Activated CD4-positive, CD25-positive, alpha-beta regulatory T cell treated with anti-CD3 and anti-CD28 coated beads, Interleukin-2, amount 50 U/mL, for 24 hours (primary cell): ENCODE measurements at regions not wholly inside any gene's neighbourhood (a gene's known extent, or its start where the extent isn't known, plus 50 kb on each side); places are given as distances from the start of the nearest gene placed in this dataset.

Source experiments
- ATAC-seq, 2 donors: fragments of 150-1000 bp; cut with Tn5 transposase; one replicate each; pipeline ENCODE4 v1.10.0; 2021; ENCODE audit warnings: mild to moderate bottlenecking in 1 of 2, moderate library complexity in 1 of 2

- ATAC-seq: no peak
Measured at GRCh38 chr10:128318366-128318765, 192.1 kb upstream of the MKI67 start.

- ATAC-seq: no peak
Measured at GRCh38 chr10:128318913-128319312, 192.7 kb upstream of the MKI67 start.

DNA sequence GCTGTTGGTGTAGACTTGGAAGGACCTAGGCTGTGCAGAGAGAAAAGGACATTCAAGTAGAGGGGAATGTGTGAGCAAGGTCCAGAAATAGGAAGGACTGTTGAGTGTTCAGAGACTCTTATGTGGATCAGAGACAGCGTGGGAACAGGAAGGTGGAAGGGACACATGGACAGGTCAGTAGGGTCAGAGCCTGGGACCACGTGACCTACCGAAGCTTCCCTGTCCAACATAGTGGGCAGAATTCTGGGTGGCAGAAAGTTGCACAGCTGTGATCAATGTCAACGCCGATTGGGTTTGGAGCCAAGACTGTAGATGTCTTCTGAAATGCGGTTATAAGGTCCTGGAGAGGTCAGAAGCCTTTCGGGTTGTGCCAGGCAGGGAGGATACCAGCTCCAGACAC lies 195.9 kb upstream of the MKI67 start:
- no peak for ATAC-seq

GRCh38 chr10:128322950-128323349 lies 196.7 kb upstream of the MKI67 start:
- no peak for ATAC-seq

GRCh38 chr10:128324058-128324827 lies 198.0 kb upstream of the MKI67 start:
- ATAC-seq: no peak

- no peak for ATAC-seq
Measured at GRCh38 chr10:128325788-128326187, 199.6 kb upstream of the MKI67 start.

GRCh38 chr10:128326251-128326650 lies 200.0 kb upstream of the MKI67 start:
- ATAC-seq: no peak

- ATAC-seq: no peak
Measured at GRCh38 chr10:128326851-128327250, 200.6 kb upstream of the MKI67 start.

GRCh38 chr10:128336401-128336800 lies 210.2 kb upstream of the MKI67 start:
- no peak for ATAC-seq

GRCh38 chr10:128337860-128338378 lies 211.7 kb upstream of the MKI67 start:
- no peak for ATAC-seq

- no peak for ATAC-seq
Measured at GRCh38 chr10:128338951-128339350, 212.7 kb upstream of the MKI67 start.

DNA sequence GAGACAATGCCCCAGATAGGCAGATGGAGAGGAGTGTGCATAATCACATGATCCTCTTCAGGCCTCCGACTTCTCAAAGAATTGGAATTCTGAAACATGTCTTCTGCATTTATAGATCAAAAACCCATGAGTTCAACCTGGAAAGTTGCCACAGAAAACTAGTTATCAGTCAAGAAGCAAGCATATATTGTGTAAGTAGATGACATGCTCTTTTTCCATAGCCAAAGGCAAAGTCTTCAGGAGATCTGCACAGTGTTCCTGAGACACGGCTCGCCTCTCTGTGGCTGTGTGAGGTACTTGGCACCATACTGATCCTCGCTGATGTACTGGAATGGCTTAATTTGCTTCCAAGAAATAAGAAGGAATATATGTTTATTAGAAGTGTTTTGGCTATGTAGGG lies 213.5 kb upstream of the MKI67 start:
- no peak for ATAC-seq

GRCh38 chr10:128345353-128345752 lies 219.1 kb upstream of the MKI67 start:
- no peak for ATAC-seq

DNA sequence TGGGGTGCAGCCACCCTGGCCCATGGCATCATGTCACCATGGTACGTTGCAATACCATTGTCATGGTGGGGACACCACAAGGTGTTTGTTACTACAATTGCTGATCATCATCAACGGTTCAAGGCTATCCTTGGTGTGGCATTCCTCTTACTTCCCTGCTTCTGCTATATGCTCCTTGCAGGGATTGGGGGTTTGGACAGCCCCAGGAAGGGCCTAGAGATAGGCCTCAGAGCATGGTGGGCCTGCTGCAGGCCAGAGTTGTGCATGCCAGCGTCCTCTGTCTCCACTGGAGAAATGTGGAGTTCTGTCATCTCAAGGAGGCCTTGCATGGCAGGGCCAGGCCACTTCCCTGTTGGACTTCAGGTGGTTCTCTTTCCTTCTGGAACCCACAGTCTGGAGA lies 234.6 kb upstream of the MKI67 start:
- no peak for ATAC-seq

DNA sequence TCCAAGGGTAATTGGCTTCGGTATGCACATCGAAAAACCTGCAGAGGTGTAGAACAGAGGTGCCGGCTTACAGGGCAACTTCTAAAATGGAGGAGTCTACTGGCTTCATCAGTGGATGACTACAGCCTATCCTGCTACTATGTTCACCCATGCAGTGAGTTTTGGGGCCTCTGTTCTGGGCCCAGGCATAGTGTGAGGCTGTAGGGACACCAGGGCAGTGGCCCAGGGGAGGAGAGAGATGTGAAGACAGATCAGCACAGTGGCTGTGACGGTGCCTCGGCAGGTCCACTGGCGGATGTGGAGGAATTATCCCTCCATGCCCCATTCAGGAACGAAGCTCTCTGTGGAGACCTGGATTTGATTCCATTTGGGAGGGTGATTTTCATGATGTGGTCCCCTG lies 235.3 kb upstream of the MKI67 start:
- ATAC-seq: no peak

DNA sequence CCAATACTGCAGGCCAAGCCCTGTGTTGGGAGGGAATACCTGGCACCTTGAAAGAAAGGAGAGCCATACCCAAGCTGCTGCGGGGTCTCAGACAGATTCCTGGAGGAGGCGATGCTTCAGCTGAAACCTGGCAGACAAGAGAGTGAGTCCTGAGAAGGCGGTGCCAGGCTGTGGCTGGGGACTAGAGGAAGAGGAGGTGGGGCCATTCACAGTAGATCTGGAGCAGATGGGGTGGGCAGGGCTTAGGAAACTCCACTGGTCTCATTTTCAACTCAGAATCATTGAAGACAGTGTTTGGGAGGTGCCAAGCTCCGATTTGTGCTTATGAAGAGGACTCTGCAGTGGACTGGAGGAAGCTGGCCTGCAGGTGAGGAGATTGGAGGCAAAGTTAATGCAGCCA lies 236.3 kb upstream of the MKI67 start:
- no peak for ATAC-seq

GRCh38 chr10:128364631-128365030 lies 238.4 kb upstream of the MKI67 start:
- no peak for ATAC-seq

GRCh38 chr10:128365156-128365725 lies 239.0 kb upstream of the MKI67 start:
- no peak for ATAC-seq

DNA sequence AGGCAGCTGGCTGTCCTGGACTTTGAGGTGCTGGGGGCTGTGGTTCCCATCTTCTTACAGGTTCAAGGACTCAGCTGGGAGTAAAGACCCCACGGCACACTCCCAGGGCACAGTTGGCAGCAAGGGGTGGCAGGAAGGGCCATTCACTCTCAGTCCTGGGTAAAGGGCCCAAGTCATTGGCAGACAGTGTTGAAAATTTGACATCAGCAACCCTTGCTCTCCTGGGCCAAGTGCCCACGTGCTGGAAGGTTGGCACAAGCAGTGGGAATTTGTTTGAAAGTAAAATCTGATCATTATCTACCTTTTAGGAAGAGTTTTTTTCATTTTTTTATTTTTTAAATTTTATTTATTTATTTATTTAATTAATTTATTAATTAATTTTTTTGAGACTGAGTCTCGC lies 241.6 kb upstream of the MKI67 start:
- ATAC-seq: no peak

GRCh38 chr10:128369101-128369650 lies 243.0 kb upstream of the MKI67 start:
- ATAC-seq: no peak

DNA sequence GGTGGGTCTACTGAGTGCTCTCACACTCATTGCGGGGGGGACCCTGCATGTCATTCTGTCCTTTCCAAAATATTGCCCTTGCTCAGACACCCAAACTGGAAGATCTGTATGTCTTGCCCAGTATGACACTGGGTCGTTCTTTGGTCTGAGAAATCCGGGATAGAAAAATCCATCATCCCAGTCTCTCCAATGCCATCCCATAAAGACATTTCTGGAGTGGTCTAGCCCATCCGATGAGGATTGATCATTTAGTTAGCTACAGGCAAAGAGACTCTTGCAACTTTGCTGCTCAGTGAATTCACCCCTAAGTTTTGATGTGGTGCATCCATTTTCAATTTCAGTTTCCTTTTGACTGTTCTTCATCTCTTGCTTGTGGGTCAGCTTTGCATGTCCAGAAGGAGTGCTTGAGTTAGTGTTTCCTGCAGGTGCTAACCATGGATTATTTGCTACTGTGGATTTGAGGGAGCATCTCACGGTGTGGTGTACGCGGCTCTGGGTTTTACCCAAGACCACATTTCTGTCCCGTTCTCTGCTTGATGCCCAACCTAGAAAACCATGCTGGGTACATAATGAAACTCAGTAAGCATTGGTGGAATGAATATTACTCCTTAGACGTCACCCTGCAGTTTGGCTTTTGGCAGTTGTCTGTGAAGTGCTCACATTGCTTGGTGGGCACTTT lies 247.0 kb upstream of the MKI67 start:
- no peak for ATAC-seq

DNA sequence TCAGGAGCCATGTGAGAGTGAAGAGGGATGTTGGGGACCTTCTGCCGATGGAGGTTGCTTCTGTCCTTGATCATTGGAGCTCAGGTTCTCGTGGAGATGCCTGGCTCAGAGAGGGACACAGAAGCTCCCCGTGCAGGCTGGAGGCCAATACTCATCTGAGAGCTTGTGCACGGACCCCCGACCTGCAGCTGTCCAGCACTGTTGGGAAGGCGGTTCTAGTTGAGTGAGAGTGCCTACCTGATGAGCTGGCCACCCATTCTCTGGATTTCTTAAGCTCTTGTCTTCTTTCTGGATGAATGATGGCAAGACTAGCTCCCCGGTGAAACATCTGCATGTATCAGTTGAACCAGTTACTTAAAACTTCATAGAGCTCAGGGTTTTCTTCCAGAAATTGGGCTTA lies 247.6 kb upstream of the MKI67 start:
- ATAC-seq: no peak

DNA sequence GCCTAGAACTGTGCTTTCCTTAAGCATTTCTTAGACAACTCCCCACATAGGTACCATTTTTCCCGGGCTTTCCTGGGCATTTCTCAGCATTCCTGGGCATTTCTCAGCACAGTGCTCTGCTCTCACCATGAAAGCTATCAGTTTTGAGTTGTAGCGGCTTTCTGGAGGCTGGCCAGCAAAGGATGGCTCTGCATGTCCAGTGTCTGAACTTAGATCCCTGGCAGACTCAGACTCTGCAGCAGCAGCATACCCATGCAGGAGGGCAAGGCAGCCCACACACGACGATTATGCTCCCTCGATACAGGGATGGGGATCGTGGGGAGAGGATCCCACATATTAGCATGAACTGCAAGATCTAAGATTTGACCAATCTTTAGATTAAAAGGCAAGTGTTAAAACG lies 248.9 kb upstream of the MKI67 start:
- no peak for ATAC-seq
